HG03378 (cell line): ENCODE measurements at regions not wholly inside any gene's neighbourhood (a gene's known extent, or its start where the extent isn't known, plus 50 kb on each side); places are given as distances from the start of the nearest gene placed in this dataset.
A peak's percentile ranks its signal among the peaks of the same experiment; 100 is the strongest.

ENCODE experiments used
- ATAC-seq: cut with Tn5 transposase; IDR thresholded peaks from one replicate; pipeline ENCODE4 v1.9.1; 2021; ENCODE audit warnings: mild to moderate bottlenecking, moderate library complexity; ENCODE audit not compliant: unreplicated experiment

DNA sequence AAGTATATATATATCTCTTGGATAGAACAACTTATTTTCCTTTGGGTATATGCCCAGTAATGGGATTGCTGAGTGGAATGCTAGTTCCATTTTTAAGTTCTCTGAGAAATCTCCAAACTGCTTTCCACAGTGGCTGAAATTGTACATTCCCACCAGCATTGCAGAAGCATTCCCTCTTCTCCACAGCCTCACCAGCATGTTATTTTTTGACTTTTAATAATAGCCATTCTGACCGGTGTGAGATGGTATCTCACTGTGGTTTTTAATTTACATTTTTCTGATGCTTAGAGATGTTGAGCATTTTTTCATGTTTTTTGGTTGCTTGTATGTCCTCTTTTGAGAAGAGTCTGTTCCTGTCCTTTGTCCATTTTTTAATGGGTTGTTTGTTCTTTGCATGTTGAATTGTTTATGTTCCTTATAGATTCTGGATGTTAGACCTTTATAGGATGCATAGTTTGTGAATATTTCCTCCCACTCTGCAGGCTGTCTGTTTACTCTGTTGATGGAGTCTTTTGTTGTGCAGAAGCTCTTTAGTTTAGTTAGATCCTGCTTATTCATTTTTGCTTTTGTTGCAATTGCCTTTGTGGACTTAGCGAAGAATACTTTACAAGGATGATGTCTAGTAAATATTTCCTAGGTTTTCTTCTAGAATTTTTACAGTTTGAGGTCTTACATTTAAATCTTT lies 82.7 kb upstream of the NR2F2 start:
- no peak for ATAC-seq

DNA sequence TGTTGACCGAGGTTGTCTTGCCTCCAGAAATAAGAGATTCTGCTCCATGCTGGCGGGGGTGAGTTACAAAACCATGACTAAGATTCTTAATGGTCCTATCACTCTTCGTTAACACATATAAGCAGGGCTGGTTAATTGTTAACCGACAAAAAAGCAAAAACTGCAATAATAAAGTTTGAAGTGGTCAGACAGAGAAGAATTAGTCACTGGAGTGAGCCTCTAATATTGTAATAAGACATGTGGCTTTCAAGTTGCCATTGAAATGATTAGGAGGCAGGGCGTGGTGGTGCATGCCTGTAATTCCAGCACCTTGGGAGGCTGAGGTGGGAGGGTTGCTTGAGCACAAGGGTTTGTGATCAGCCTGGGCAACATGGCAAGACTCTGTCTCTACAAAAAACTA lies 78.4 kb upstream of the NR2F2 start:
- ATAC-seq = no peak

DNA sequence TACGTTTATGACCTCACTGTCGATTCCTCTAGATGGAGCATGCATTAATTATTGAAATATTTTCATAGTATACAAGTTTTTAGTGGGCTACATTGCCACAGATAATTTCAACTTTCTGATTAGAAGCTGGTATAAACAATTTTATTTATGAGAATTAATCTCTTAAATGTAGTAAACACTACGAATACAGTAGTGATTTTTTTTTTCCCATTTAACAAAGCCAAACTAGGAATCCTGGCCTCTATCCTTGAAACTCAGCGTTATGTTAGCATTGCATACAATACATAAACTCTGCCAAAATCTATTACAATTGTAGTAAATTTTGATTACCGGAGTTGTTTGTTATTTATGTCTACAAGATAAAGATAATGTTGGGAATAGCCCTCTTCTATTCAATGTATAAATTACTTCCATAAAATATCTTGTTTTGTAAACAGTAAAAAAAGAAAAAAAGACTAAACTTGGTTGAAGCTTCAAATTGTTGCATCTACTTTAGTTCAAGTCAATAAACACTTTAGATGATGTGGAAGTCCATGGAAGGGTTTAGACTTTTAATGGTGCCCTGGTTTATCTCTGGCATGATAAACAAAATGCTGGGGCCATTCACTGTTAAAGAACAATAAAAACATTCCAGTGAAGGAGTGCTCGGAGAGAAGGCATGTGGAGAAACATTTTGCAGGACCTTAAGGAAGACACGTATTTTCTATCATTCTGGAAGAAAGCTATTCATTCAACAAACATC lies 77.3 kb upstream of the NR2F2 start:
- ATAC-seq = no peak

DNA sequence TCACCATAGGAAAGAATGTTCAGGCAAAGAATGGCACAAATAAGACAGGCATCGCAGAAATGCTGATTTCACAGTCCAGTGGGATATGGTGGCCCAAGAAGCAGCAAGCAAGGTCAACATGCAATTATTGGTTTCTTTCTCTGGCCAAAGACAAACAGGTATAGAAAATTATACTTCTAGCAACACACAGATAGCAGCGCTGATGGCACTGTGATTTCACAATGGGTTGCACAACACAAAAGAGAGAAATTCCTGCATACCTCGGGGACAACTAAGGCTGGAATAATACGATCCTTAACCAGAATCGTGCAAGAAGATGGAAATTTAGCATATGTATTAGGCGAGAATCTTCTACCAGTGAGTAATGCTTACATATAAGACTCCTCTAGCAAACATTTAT lies 76.3 kb upstream of the NR2F2 start:
- no peak for ATAC-seq

DNA sequence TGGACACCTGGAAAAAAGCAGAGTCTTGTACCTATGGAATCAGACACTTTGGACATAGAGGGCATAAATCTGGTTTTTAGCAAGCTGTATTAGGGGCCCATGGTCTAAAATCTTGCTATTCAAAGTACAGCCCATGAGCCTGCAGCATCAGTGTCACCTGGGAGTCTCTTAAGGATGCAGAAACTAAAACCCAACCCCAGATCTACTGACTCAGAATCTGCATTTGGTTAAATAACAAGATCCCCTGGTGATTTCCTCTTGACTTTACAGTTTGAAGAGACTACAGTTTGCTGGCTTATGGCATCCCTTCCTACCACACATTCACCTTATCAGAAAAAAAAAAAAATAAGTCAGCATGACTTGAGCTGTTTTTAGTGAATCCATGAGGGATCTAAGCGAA lies 74.9 kb upstream of the NR2F2 start:
- ATAC-seq = no peak

DNA sequence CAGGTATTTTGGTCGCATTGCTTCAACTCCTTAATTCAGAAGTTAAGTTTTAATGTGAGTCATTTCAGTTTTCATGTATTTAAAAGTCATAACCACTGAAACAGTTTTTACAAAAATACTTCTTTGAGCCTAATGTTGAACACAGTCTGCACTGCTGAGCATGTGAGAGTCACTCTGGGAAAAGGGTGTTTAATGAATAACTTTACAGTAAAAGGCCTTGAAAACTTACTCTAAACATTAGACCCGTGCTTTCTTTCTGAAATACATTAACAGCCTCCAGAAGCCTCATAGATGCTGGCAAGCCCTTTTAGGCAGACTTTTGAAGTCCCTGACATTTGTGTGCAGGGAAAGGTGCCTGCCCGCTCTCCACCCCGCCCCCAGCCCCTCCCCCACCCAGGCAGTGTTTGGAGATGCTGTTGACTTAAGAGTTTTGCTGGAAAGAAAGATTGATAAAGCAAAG lies 68.9 kb upstream of the NR2F2 start:
- peak; percentile 93 for ATAC-seq

GRCh38 chr15:96262097-96262496 lies 68.4 kb upstream of the NR2F2 start:
- no peak for ATAC-seq

- ATAC-seq = no peak
These were observed 67.7 kb upstream of the NR2F2 start for GRCh38 chr15:96262549-96263489.

GRCh38 chr15:96264351-96264798 lies 66.1 kb upstream of the NR2F2 start:
- ATAC-seq = peak; percentile 33

- ATAC-seq = no peak
These were observed 65.5 kb upstream of the NR2F2 start for GRCh38 chr15:96264801-96265515.

DNA sequence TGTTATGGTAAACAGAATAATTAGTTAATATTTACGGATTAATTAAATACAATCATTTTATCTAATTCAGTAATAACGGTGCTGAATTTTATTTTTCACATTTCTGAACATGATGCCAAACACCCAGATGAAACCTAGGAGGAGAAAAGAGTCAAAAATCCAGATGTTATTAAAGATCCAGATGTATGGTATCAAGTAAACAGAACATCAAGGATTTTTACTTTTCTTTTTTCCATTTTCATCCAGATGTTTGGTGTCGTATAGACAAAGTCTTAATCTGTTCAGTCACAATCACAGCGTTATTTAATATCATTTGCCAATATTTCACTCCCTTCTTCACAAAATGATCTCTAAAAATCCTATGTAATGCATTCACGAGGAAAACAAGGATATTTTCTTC lies 64.0 kb upstream of the NR2F2 start:
- ATAC-seq = no peak

- no peak for ATAC-seq
These were observed 63.0 kb upstream of the NR2F2 start for GRCh38 chr15:96267463-96267862.

- ATAC-seq = no peak
These were observed 61.9 kb upstream of the NR2F2 start for GRCh38 chr15:96268442-96269204.

DNA sequence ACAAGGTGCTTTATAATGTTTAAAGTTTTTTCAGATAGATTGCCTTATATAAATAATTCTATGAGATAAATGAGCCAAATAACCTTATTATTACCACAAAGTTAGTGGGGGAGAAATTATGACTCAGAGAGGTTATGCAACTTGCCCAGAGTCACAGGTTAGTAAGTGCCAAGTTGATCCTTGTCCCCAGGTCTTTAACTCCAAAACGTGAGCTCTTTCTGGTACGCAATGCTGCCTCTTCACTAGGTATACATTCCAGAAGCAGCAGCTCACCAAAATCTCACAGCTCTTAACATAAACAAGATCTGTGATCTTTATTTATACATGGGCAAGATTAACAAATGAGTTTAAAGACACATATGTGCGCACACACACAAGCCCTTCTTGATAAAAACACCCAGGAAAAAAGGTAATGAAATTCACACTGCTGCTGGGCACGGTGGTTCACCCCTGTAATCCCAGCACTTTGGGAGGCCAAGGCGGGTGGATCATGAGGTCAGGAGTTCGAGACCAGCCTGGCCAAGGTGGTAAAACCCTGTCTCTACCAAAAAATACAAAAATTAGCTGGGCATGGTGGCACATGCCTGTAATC lies 59.8 kb upstream of the NR2F2 start:
- no peak for ATAC-seq

DNA sequence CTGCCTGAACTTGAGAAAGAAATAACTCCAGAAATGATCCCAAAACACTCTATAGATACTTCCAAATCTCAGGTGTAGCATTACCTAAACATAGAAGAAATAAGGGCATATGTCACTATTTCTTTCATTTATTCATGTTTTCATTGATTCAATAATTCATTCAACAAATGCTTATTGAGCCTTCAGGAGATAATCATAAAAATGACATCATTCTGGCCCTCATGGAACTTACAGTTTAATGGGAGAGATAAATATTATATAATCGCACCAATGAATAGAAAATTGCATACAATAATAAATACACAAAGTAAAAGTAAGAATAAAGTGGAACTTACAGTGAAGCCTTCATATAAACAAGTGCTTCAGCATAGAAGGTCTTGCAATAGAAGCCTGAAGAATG lies 58.1 kb upstream of the NR2F2 start:
- ATAC-seq = no peak

DNA sequence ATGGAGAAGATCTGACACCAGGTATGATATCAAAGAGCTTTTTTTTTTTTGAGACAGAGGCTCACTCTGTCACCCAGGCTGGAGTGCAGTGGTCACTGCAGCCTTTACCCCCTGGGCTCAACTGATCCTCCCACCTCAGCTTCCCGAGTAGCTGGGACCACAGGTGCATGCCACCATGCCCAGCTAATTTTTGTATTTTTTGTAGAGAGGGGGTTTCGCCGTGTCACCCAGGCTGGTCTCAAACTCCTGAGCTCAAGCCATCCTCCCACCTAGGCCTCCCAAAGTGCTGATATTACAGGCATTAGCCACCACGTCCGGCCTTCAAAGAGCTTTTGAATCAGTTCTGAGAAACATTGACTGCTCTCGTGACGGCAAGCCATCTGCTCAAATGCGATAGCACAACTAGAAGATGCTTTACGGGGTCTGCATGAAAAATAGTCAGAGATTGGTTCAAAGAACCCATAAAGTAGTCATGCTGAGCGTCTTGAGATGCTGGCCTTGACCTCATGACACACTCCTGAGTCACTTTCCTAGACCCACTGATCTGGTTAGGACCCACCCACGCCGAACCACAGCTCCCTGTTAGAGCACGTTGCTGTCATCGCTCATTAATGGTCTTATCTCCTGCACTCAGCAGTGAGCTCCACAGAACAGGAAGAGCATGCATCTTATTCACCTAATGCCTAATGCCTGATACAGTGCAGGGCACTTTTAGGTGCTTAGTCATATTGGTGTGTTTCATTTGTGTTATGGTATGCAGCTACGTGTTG lies 57.0 kb upstream of the NR2F2 start:
- ATAC-seq = peak; percentile 56

GRCh38 chr15:96274087-96274440 lies 56.4 kb upstream of the NR2F2 start:
- no peak for ATAC-seq

GRCh38 chr15:96274698-96275097 lies 55.8 kb upstream of the NR2F2 start:
- ATAC-seq = no peak
